ENCODE measurements at regions not wholly inside any gene's neighbourhood (a gene's known extent, or its start where the extent isn't known, plus 50 kb on each side); places are given as distances from the start of the nearest gene placed in this dataset.

- DNase-seq, result no peak
- no peaks in the 10 kb centered on the region for H3K36me3 ChIP-seq (replicated peaks)
- H3K4me3 ChIP-seq (ENCODE audit: low read depth, low read length), result no peak overlapping the region
- in situ Hi-C loops (cut with HindIII; ENCODE audit: low pct_ligation_motif_present, low sequenced_read_pairs), result no loop called here
- H3K27ac ChIP-seq, result peak overlapping the region; percentile 97
- no peaks in the 10 kb centered on the region for H3K27me3 ChIP-seq (replicated peaks)
- TF ChIP-seq CTCF (IDR thresholded peaks at IDR 0.05; ENCODE audit: low read depth, low read length, missing control alignments), result no peak
These were observed 140.1 kb downstream of the TOMM20 start for GRCh38 chr1:234988536-234988935.

GRCh38 chr1:234988155-234988517, 140.5 kb downstream of the TOMM20 start:
- in situ Hi-C loops (cut with HindIII; ENCODE audit: low pct_ligation_motif_present, low sequenced_read_pairs), result no loop called here
- peak overlapping the region; percentile 97 for H3K27ac ChIP-seq
- H3K4me3 ChIP-seq (ENCODE audit: low read depth, low read length), result no peak overlapping the region
- no peaks in the 10 kb centered on the region for H3K27me3 ChIP-seq (replicated peaks)
- H3K36me3 ChIP-seq (replicated peaks), result no peaks in the 10 kb centered on the region
- TF ChIP-seq CTCF (IDR thresholded peaks at IDR 0.05; ENCODE audit: low read depth, low read length, missing control alignments), result no peak
- DNase-seq, result no peak

- in situ Hi-C loops (cut with HindIII; ENCODE audit: low pct_ligation_motif_present, low sequenced_read_pairs), result no loop called here
- no peaks in the 10 kb centered on the region for H3K27me3 ChIP-seq (replicated peaks)
These were observed 141.1 kb downstream of the TOMM20 start for GRCh38 chr1:234987415-234988154.

GRCh38 chr1:234986750-234987414, 141.8 kb downstream of the TOMM20 start:
- in situ Hi-C loops (cut with HindIII; ENCODE audit: low pct_ligation_motif_present, low sequenced_read_pairs), result no loop called here
- Histone ChIP-seq H3K27me3 (replicated peaks) (no peaks in the 10 kb centered on the region), H3K36me3 (replicated peaks) (no peaks in the 10 kb centered on the region), H3K27ac (peak overlapping the region; percentile 97), H3K4me3 (ENCODE audit: low read depth, low read length) (no peak overlapping the region)
- no peak for TF ChIP-seq CTCF (IDR thresholded peaks at IDR 0.05; ENCODE audit: low read depth, low read length, missing control alignments)
- peak; percentile 61 for DNase-seq

More at GRCh38 chr1:234987415-234988154, 141.1 kb downstream of the TOMM20 start:
- no peak for TF ChIP-seq CTCF (IDR thresholded peaks at IDR 0.05; ENCODE audit: low read depth, low read length, missing control alignments)
- Histone ChIP-seq H3K27ac (peak overlapping the region; percentile 97), H3K4me3 (ENCODE audit: low read depth, low read length) (no peak overlapping the region), H3K36me3 (replicated peaks) (no peaks in the 10 kb centered on the region)
- DNase-seq, result peak; percentile 95

- TF ChIP-seq CTCF (IDR thresholded peaks at IDR 0.05; ENCODE audit: low read depth, low read length, missing control alignments), result no peak
These were observed 142.9 kb downstream of the TOMM20 start for GRCh38 chr1:234985516-234986294.

More at GRCh38 chr1:234985516-234986294, 142.9 kb downstream of the TOMM20 start:
- DNase-seq, result no peak
- Histone ChIP-seq H3K4me3 (ENCODE audit: low read depth, low read length) (no peak overlapping the region), H3K27me3 (replicated peaks) (no peaks in the 10 kb centered on the region), H3K36me3 (replicated peaks) (no peaks in the 10 kb centered on the region), H3K27ac (peak overlapping the region; percentile 97)
- in situ Hi-C loops (cut with HindIII; ENCODE audit: low pct_ligation_motif_present, low sequenced_read_pairs), result no loop called here

All from brain microvascular endothelial cell (primary cell).